Left forelimb (tissue), 1 donor: ENCODE measurements at regions not wholly inside any gene's neighbourhood (a gene's known extent, or its start where the extent isn't known, plus 50 kb on each side); places are given as distances from the start of the nearest gene placed in this dataset.

ENCODE experiments used
- DNase-seq: peaks from one replicate; pipeline ENCODE4 v3.0.0-alpha.2; 2018; ENCODE audit warnings: low spot score

GRCh38 chr2:14535156-14535555 lies 97.4 kb upstream of the LRATD1 start:
- no peak for DNase-seq

- no peak for DNase-seq
Observed at GRCh38 chr2:14536976-14537375, 95.5 kb upstream of the LRATD1 start.

- DNase-seq: no peak
Observed at GRCh38 chr2:14540015-14540414, 92.5 kb upstream of the LRATD1 start.

GRCh38 chr2:14543284-14543683 lies 89.2 kb upstream of the LRATD1 start:
- no peak for DNase-seq

GRCh38 chr2:14544247-14544646 lies 88.3 kb upstream of the LRATD1 start:
- DNase-seq: no peak

- no peak for DNase-seq
Observed at GRCh38 chr2:14547830-14548229, 84.7 kb upstream of the LRATD1 start.

- DNase-seq: no peak
Observed at GRCh38 chr2:14550658-14551057, 81.9 kb upstream of the LRATD1 start.

- DNase-seq: no peak
Observed at GRCh38 chr2:14551069-14551468, 81.4 kb upstream of the LRATD1 start.

- DNase-seq: no peak
Observed at GRCh38 chr2:14552286-14552685, 80.2 kb upstream of the LRATD1 start.

- no peak for DNase-seq
Observed at GRCh38 chr2:14552818-14553217, 79.7 kb upstream of the LRATD1 start.

- no peak for DNase-seq
Observed at GRCh38 chr2:14554849-14555545, 77.5 kb upstream of the LRATD1 start.

GRCh38 chr2:14557111-14557510 lies 75.4 kb upstream of the LRATD1 start:
- no peak for DNase-seq

- no peak for DNase-seq
Observed at GRCh38 chr2:14557916-14558315, 74.6 kb upstream of the LRATD1 start.

GRCh38 chr2:14558335-14558919 lies 74.1 kb upstream of the LRATD1 start:
- no peak for DNase-seq

GRCh38 chr2:14560716-14561115 lies 71.8 kb upstream of the LRATD1 start:
- DNase-seq: no peak

GRCh38 chr2:14563324-14563723 lies 69.2 kb upstream of the LRATD1 start:
- DNase-seq: no peak

- no peak for DNase-seq
Observed at GRCh38 chr2:14565666-14566065, 66.9 kb upstream of the LRATD1 start.

GRCh38 chr2:14567561-14567960 lies 65.0 kb upstream of the LRATD1 start:
- no peak for DNase-seq

- DNase-seq: no peak
Observed at GRCh38 chr2:14569294-14569693, 63.2 kb upstream of the LRATD1 start.

- DNase-seq: no peak
Observed at GRCh38 chr2:14572633-14573032, 59.9 kb upstream of the LRATD1 start.

GRCh38 chr2:14577843-14578242 lies 54.7 kb upstream of the LRATD1 start:
- no peak for DNase-seq
